Keratinocyte (primary cell): ENCODE measurements at regions not wholly inside any gene's neighbourhood (a gene's known extent, or its start where the extent isn't known, plus 50 kb on each side); places are given as distances from the start of the nearest gene placed in this dataset.
A peak's percentile ranks its signal among the peaks of the same experiment; 100 is the strongest.

ENCODE experiments used
- DNase-seq: peaks from one replicate; pipeline ENCODE4 v3.0.0-alpha.2; 2011; ENCODE audit warnings: low read depth, missing footprints, low spot score
- FAIRE-seq: peaks from 2 replicates; lab custom pipeline; 2011; peaks lifted over from hg19 to GRCh38; lab: Jason Lieb, UNC
- H2AFZ ChIP-seq: 2 replicates; pipeline ENCODE4 v1.6.0; 2012; ENCODE audit warnings: low read length, control low read depth, inconsistent platforms; ENCODE audit not compliant: control insufficient read depth
- H3K27ac ChIP-seq: 2 replicates; pipeline ENCODE4 v1.5.1; 2011; ENCODE audit warnings: low read length; ENCODE audit not compliant: control insufficient read depth, insufficient read depth
- H3K27me3 ChIP-seq: 3 replicates; pipeline ENCODE4 v1.6.0; 2011; ENCODE audit warnings: low read length; ENCODE audit not compliant: control insufficient read depth, insufficient read depth; ENCODE audit errors: extremely low read depth
- H3K36me3 ChIP-seq, 2 experiments: 2 replicates in 1 of 2; 3 replicates in 1 of 2; pipeline ENCODE4 v1.5.1; 2011; ENCODE audit warnings: low read length in 2 of 2, mild to moderate bottlenecking in 1 of 2; ENCODE audit not compliant: control insufficient read depth in 2 of 2, insufficient read depth in 2 of 2; ENCODE audit errors: extremely low read depth in 1 of 2
- H3K4me1 ChIP-seq: 3 replicates; pipeline ENCODE4 v1.5.1; 2011; ENCODE audit warnings: low read length; ENCODE audit not compliant: control insufficient read depth, insufficient read depth; ENCODE audit errors: extremely low read depth
- H3K4me2 ChIP-seq: 3 replicates; pipeline ENCODE4 v1.6.0; 2011; ENCODE audit warnings: low read depth, low read length; ENCODE audit not compliant: control insufficient read depth, insufficient read depth; ENCODE audit errors: extremely low read depth
- H3K4me3 ChIP-seq, 3 experiments: fragments of 200-600 bp in 1 of 3; sonication (generic) in 1 of 3; 2 replicates in 2 of 3; 3 replicates in 1 of 3; pipeline ENCODE4 v1.5.1; 2011 to 2016; ENCODE audit warnings: low read length in 3 of 3, mild to moderate bottlenecking in 3 of 3, control low read depth in 2 of 3, inconsistent platforms in 1 of 3, low read depth in 1 of 3, mixed read lengths in 1 of 3, mixed run types in 1 of 3, moderate library complexity in 1 of 3; ENCODE audit not compliant: control insufficient read depth in 2 of 3, insufficient read depth in 2 of 3; ENCODE audit errors: extremely low read depth in 1 of 3
- H3K79me2 ChIP-seq: 2 replicates; pipeline ENCODE4 v1.6.0; 2012; ENCODE audit warnings: low read length; ENCODE audit not compliant: control insufficient read depth, insufficient read depth
- H3K9ac ChIP-seq: 3 replicates; pipeline ENCODE4 v1.6.0; 2011; ENCODE audit warnings: low read length; ENCODE audit not compliant: control insufficient read depth, insufficient read depth; ENCODE audit errors: extremely low read depth
- H3K9me1 ChIP-seq: 3 replicates; pipeline ENCODE4 v1.6.0; 2011; ENCODE audit warnings: low read length; ENCODE audit not compliant: control insufficient read depth, insufficient read depth; ENCODE audit errors: extremely low read depth
- H3K9me3 ChIP-seq: 2 replicates; pipeline ENCODE4 v1.5.1; 2012; ENCODE audit warnings: low read depth, low read length; ENCODE audit not compliant: control insufficient read depth
- H4K20me1 ChIP-seq: 3 replicates; pipeline ENCODE4 v1.6.0; 2011; ENCODE audit warnings: low read length; ENCODE audit not compliant: control insufficient read depth, insufficient read depth; ENCODE audit errors: extremely low read depth
- CTCF ChIP-seq, 3 experiments: IDR thresholded peaks in 1 of 3; conservative IDR thresholded peaks in 1 of 3; optimal IDR thresholded peaks in 1 of 3; 2 replicates in 2 of 3; 3 replicates in 1 of 3; pipeline versions ENCODE3 to v1.5.1; 2011; ENCODE audit warnings: low read length in 3 of 3, mild to moderate bottlenecking in 3 of 3, moderate library complexity in 2 of 3, control low read depth in 1 of 3, inconsistent platforms in 1 of 3; ENCODE audit not compliant: insufficient read depth in 2 of 3; ENCODE audit errors: extremely low read depth in 1 of 3
- EZH2 ChIP-seq: IDR thresholded peaks from one replicate; pipeline ENCODE4 v1.6.1; 2012; ENCODE audit warnings: inconsistent platforms, mild to moderate bottlenecking, low read length, moderate library complexity
- dilution Hi-C: fragments of 300-500 bp; cut with MboI; formaldehyde crosslinking; loops from one replicate; pipeline ENCODE4 v1.7.0; 2020; ENCODE audit warnings: low sequenced_read_pairs; ENCODE audit not compliant: extremely low pct_ligation_motif_present

GRCh38 chr15:53074221-53074620 is 284.1 kb upstream of the ONECUT1 start:
- peaks cover 2% of the 10 kb centered on the region for H4K20me1 ChIP-seq
- FAIRE-seq (no peak), DNase-seq (no peak)
- H3K9me3 ChIP-seq, result no peaks in the 10 kb centered on the region
- no peak overlapping the region for H3K4me2 ChIP-seq
- no peak overlapping the region for H2AFZ ChIP-seq
- H3K4me3 ChIP-seq, result no peak overlapping the region
- H3K9me1 ChIP-seq, result no peaks in the 10 kb centered on the region
- peaks cover 6% of the 10 kb centered on the region for H3K4me1 ChIP-seq
- H3K27me3 ChIP-seq, result no peaks in the 10 kb centered on the region
- TF ChIP-seq EZH2, result no peak
- TF ChIP-seq CTCF (optimal IDR thresholded peaks at IDR 0.05 in 1 of 3, IDR thresholded peaks at IDR 0.05 in 1 of 3, conservative IDR thresholded peaks at IDR 0.05 in 1 of 3; ENCODE audit: extremely low read depth in 1 of 3, insufficient read depth in 2 of 3, low read length in 3 of 3), result no peak
- H3K9ac ChIP-seq, result no peak overlapping the region
- H3K36me3 ChIP-seq, result no peaks in the 10 kb centered on the region
- no peaks in the 10 kb centered on the region for H3K79me2 ChIP-seq
- dilution Hi-C loops, result no loop called here
- no peak overlapping the region for H3K27ac ChIP-seq

- Histone ChIP-seq H3K27me3 (no peaks in the 10 kb centered on the region), H3K4me1 (peaks cover 6% of the 10 kb centered on the region), H3K27ac (no peak overlapping the region), H3K9me1 (no peaks in the 10 kb centered on the region), H3K9me3 (no peaks in the 10 kb centered on the region), H2AFZ (no peak overlapping the region), H3K4me2 (no peak overlapping the region), H3K79me2 (no peaks in the 10 kb centered on the region), H3K9ac (no peak overlapping the region), H3K36me3 (no peaks in the 10 kb centered on the region), H4K20me1 (peaks cover 3% of the 10 kb centered on the region), H3K4me3 (no peak overlapping the region)
- dilution Hi-C loops, result no loop called here
- no peak for TF ChIP-seq CTCF (optimal IDR thresholded peaks at IDR 0.05 in 1 of 3, IDR thresholded peaks at IDR 0.05 in 1 of 3, conservative IDR thresholded peaks at IDR 0.05 in 1 of 3; ENCODE audit: extremely low read depth in 1 of 3, insufficient read depth in 2 of 3, low read length in 3 of 3)
- no peak for TF ChIP-seq EZH2
- peak; percentile 13 for FAIRE-seq
- peak; percentile 53 for DNase-seq
Measured at GRCh38 chr15:53072077-53072476, 281.9 kb upstream of the ONECUT1 start.
